DOHH2 (cell line): ENCODE measurements at regions not wholly inside any gene's neighbourhood (a gene's known extent, or its start where the extent isn't known, plus 50 kb on each side); places are given as distances from the start of the nearest gene placed in this dataset.

Experiments
- H3F3A ChIP-seq: fragments of 200-600 bp; sonication (generic), shearing (Covaris generic); 2 replicates; pipeline ENCODE4 v1.6.0; 2016; ENCODE audit warnings: antibody characterized with exemption, mild to moderate bottlenecking; ENCODE audit not compliant: control insufficient read depth, insufficient read depth
- H3K27ac ChIP-seq: fragments of 200-600 bp; sonication (generic); 2 replicates; pipeline ENCODE4 v1.5.1; 2014; ENCODE audit warnings: low read depth, mild to moderate bottlenecking, low read length, moderate library complexity
- H3K27me3 ChIP-seq: fragments of 200-600 bp; sonication (generic); 2 replicates; pipeline ENCODE4 v1.6.1; 2014; ENCODE audit warnings: mild to moderate bottlenecking, low read length, mixed read lengths; ENCODE audit not compliant: control insufficient read depth
- H3K36me3 ChIP-seq: fragments of 200-600 bp; sonication (generic); 2 replicates; pipeline ENCODE4 v1.6.1; 2014; ENCODE audit warnings: mild to moderate bottlenecking, low read length, moderate library complexity, mixed read lengths; ENCODE audit not compliant: control insufficient read depth
- H3K4me1 ChIP-seq: fragments of 200-600 bp; sonication (generic); 2 replicates; pipeline ENCODE4 v1.6.1; 2014; ENCODE audit warnings: mild to moderate bottlenecking, low read length, mixed read lengths; ENCODE audit not compliant: control insufficient read depth
- H3K4me2 ChIP-seq: fragments of 200-600 bp; sonication (generic); 2 replicates; pipeline ENCODE4 v1.6.0; 2014; ENCODE audit warnings: mild to moderate bottlenecking, low read length, moderate library complexity
- H3K4me3 ChIP-seq: fragments of 200-600 bp; sonication (generic); 2 replicates; pipeline ENCODE4 v1.5.1; 2014; ENCODE audit warnings: mild to moderate bottlenecking, low read length, mixed read lengths
- H3K79me2 ChIP-seq: fragments of 200-600 bp; sonication (generic); 2 replicates; pipeline ENCODE4 v1.6.1; 2014; ENCODE audit warnings: mild to moderate bottlenecking, low read length, mixed read lengths; ENCODE audit not compliant: control insufficient read depth
- H3K9me2 ChIP-seq: fragments of 200-600 bp; sonication (generic); replicated peaks from 2 replicates; pipeline ENCODE4 v1.6.1; 2014; ENCODE audit warnings: mild to moderate bottlenecking, low read length, mixed read lengths; ENCODE audit not compliant: control insufficient read depth
- H3K9me3 ChIP-seq: fragments of 200-600 bp; sonication (generic); 2 replicates; pipeline ENCODE4 v1.6.1; 2014; ENCODE audit warnings: antibody characterized with exemption, low read length, mixed read lengths; ENCODE audit not compliant: control insufficient read depth, insufficient read depth
- H4K20me1 ChIP-seq: fragments of 200-600 bp; sonication (generic); 2 replicates; pipeline ENCODE4 v1.6.0; 2014; ENCODE audit warnings: low read depth, mild to moderate bottlenecking, antibody characterized with exemption, low read length, moderate library complexity; ENCODE audit not compliant: control insufficient read depth, insufficient read depth
- CTCF ChIP-seq: fragments of 200-600 bp; sonication (generic); IDR thresholded peaks from one replicate; pipeline ENCODE4 v1.5.1; 2014; ENCODE audit warnings: antibody characterized with exemption, mild to moderate bottlenecking, low read depth, low read length; ENCODE audit not compliant: poor library complexity, severe bottlenecking
- EZH2phosphoT487 ChIP-seq: fragments of 200-600 bp; sonication (generic); IDR thresholded peaks from 2 replicates; pipeline ENCODE4 v1.6.1; 2017; ENCODE audit warnings: borderline replicate concordance, mild to moderate bottlenecking, antibody characterized with exemption, low read length, moderate library complexity, mixed read lengths

DNA sequence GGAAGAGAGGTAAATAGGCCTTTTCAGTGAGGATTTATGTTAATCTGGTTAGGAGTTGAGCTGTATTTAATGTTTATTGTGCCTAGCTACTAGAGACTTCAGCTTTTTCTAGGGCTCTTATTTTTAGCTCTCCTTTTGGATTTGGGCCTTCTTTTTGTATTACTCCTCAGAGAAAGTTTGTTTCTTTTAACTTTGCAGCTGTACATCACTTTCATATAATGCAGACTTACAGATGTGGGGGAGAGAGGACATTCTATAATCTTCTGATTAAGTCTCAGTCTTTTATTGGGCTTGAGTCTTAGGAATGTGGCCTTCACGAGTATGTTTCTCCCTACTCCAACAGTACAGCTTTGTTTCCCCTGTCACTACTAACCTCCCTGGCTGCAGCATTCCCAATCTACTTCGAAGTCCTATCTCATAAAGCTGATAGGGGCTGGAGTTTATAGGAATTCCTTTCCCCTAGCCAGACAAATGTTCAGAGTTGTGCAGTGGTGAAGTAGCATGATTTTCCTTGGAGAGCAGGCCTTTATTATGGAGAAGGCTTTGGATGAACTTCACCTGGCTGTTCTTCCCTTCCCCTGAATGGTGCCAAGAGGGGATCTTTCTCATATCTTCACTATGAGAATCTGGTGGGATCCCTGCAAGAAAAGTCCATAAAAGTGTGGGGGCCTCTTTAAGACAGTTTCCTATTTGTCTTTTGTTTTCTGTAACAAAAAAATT, 82.2 kb upstream of the CBLB start:
- no peaks in the 10 kb centered on the region for H3K36me3 ChIP-seq
- TF ChIP-seq CTCF, result no peak
- no peak for TF ChIP-seq EZH2phosphoT487

DNA sequence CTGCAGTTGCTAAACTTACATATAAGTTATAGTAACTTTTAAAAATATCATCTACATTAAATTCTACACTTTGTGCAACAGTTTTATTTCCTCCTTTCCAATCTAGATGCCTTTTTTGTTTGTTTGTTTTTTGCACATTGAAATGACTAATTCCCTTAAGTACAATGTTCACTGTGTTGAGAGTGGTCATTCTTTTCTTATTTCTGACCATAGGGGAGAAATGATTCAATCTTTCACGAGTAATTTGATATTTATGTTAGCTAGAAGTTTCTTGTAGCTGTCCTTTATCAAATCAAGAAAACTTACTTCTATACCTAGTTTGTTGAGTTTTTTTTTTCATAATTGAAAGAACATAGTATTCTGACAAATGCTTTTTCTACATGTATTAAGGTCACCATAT, 85.0 kb upstream of the CBLB start:
- H3K4me3 ChIP-seq, result no peak overlapping the region
- H3K9me2 ChIP-seq, result no peaks in the 10 kb centered on the region
- no peak for TF ChIP-seq EZH2phosphoT487
- no peak for TF ChIP-seq CTCF
- H3K4me1 ChIP-seq, result no peaks in the 10 kb centered on the region
- no peaks in the 10 kb centered on the region for H3K36me3 ChIP-seq
- no peak overlapping the region for H3K27ac ChIP-seq
- no peaks in the 10 kb centered on the region for H3K9me3 ChIP-seq
- no peaks in the 10 kb centered on the region for H3F3A ChIP-seq
- H4K20me1 ChIP-seq, result no peaks in the 10 kb centered on the region
- no peaks in the 10 kb centered on the region for H3K27me3 ChIP-seq
- H3K4me2 ChIP-seq, result no peak overlapping the region
- no peaks in the 10 kb centered on the region for H3K79me2 ChIP-seq

More for the DNA sequence above, 82.2 kb upstream of the CBLB start:
- Histone ChIP-seq H3K9me3 (no peaks in the 10 kb centered on the region), H3F3A (no peaks in the 10 kb centered on the region), H4K20me1 (no peaks in the 10 kb centered on the region), H3K4me3 (no peak overlapping the region), H3K4me2 (no peak overlapping the region), H3K4me1 (no peaks in the 10 kb centered on the region), H3K27me3 (no peaks in the 10 kb centered on the region), H3K79me2 (no peaks in the 10 kb centered on the region), H3K9me2 (no peaks in the 10 kb centered on the region), H3K27ac (no peak overlapping the region)

DNA sequence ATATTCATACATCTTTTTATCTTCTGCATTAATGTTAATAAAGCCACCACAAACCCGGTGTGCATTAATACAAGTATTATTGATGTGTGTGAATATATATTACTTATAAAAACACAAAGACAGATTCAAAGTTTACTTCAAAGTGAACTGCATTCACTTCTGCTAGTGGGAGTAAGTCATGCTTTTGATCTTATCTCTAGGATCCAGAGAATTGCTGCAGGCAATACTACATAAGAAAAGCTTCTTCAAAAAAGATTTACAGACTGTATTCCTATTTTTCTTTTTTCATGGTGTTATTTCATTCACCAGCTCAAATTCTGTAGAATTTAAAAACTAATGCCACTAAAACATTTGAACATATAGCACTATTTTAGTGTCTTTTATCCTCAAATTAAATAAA, 87.5 kb upstream of the CBLB start:
- Histone ChIP-seq H3K4me3 (no peak overlapping the region), H3K36me3 (no peaks in the 10 kb centered on the region), H3K9me2 (no peaks in the 10 kb centered on the region), H3K9me3 (no peaks in the 10 kb centered on the region), H3K4me1 (no peaks in the 10 kb centered on the region), H4K20me1 (no peaks in the 10 kb centered on the region), H3F3A (no peaks in the 10 kb centered on the region), H3K79me2 (no peaks in the 10 kb centered on the region), H3K4me2 (no peak overlapping the region), H3K27me3 (no peaks in the 10 kb centered on the region), H3K27ac (no peak overlapping the region)
- TF ChIP-seq EZH2phosphoT487 (no peak), CTCF (no peak)
